Femur (tissue), 1 donor: ENCODE measurements at regions not wholly inside any gene's neighbourhood (a gene's known extent, or its start where the extent isn't known, plus 50 kb on each side); places are given as distances from the start of the nearest gene placed in this dataset.

Experiments
- DNase-seq: peaks from one replicate; pipeline ENCODE4 v3.0.0-alpha.2; 2017

DNA sequence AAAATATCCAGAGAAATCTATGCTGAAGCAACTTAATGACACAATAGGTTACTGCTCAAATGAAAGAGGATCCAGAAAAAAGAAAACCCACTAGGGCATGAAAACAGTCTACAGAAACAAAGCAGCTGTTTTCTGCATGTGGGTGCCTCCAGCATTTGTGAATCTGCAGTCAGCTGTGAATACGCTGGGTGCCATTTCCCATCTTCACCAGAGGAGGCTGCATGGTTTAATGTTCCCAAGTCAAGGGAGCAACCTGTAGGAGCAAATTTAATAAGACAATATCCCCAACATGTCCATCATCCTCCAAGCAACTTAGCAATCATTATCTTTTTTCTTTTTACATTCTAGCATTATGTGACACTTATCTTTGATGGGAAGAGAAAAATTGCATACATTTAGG, 396.6 kb downstream of the BRINP2 start:
- DNase-seq = no peak

- DNase-seq = no peak
Measured at GRCh38 chr1:177566495-177566894, 395.7 kb downstream of the BRINP2 start.

DNA sequence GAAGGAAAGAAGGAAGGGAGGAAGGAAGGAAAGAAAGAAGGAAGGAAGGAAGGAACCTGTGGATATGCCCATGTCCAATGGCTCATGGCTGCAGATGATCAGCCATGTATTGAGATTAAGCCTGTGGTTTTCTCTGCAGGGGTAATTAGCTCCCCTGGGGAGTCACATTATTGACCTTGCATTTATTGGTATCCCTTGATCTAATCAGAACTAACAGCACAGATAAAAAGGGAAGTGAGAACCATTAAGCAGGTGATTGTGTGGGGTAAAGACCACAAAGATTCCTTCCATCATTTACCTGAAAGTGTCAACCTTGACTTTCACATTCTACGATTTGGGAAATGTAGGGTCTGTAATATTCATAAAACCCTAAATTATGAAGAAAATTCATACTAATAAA, 390.7 kb downstream of the BRINP2 start:
- no peak for DNase-seq

DNA sequence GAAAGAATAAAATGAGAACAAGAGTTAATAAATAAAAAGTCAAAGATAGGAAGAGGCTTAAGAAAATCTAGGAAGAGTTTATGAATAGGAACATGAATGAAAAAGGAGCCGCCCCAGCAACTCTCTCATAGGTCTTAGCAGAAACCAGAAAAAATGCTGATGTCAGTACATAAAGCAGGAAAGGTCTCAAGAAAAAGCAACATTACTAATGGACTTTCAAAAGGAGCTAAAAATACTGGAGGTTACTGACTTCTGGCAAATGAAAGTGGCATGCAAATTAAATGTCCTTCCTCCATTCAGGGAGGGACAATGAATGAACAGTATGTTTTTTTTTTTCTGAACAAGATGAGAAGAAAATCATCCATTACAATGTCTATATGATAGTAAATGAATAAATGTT, 387.6 kb downstream of the BRINP2 start:
- DNase-seq = no peak

DNA sequence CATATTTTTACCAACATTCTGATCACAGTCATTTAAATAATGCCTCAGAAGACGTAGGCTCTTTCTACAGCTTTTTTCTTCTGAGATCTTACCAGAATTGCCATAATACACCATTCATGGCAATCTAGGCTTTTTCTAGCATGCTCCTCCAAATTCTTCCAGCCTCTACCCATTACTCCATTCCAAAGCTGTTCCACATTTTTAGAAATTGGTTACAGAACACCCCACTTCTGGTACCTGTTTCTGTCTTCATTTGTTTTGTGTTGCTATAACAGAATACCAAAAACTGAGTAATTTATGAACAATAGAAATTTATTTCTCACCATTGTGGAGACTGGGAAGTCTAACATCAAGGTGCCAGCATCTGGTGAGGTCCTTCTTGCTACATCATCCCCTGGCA, 385.4 kb downstream of the BRINP2 start:
- DNase-seq = no peak

DNA sequence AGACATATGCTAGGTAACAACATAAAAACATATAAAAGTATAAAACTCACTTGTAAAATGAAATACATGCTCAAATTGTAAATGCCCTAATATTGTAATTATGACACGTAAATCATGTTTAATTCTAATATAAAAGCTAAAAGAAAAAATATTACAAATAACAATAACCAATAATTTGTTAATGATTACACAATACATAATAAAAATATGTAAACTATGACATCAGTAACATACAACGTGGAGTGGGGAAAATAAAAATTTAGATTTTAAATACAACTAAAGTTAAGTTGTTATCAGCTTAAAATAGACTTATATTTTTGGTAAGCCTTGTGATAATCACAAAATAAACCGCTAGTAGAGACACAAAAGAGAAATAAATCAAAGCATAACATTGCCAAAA, 376.4 kb downstream of the BRINP2 start:
- DNase-seq = no peak

GRCh38 chr1:177546346-177546745, 375.6 kb downstream of the BRINP2 start:
- DNase-seq = no peak

GRCh38 chr1:177526201-177526600, 355.4 kb downstream of the BRINP2 start:
- DNase-seq = no peak

GRCh38 chr1:177525176-177525575, 354.4 kb downstream of the BRINP2 start:
- no peak for DNase-seq

- no peak for DNase-seq
Measured at GRCh38 chr1:177517546-177517945, 346.8 kb downstream of the BRINP2 start.

GRCh38 chr1:177514207-177514606, 343.4 kb downstream of the BRINP2 start:
- no peak for DNase-seq

DNA sequence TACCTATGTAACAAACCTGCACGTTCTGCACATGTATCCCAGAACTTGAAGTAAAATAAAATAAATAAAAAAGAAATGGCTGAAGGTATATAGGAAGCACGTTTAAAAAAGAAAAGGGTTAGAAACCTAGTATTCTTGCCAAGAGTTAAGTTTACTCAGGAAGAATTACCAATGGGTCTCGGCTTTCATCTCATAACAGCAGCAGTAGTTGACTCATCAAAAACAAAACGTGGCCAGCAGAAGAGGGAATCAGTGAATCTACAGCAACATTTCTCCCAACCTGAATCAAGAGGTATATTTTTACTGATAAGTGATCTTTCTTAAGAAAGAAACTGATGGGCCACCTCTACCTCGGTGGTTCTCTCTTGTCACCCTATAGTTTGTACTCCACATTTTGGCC, 340.3 kb downstream of the BRINP2 start:
- no peak for DNase-seq

GRCh38 chr1:177505905-177506590, 335.3 kb downstream of the BRINP2 start:
- DNase-seq = no peak

DNA sequence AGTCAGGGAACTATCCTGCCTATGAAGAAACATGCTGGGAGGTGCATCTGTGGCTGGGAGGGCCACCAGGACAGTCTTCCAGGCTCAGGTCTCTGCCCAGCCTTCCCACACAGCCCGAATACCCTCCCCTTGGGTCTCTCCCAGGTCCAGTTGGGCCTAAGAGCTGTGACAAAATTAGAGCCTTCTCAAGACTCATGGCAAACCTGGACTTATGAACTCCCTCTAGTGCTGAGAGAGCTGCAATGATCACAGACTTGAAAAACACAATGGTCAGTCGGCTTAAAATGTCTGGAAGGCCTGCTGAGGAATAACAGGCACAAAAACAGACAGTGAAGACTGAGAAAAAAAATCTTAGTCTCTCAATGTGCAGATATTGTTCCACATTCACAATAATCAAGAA, 325.1 kb downstream of the BRINP2 start:
- no peak for DNase-seq

DNA sequence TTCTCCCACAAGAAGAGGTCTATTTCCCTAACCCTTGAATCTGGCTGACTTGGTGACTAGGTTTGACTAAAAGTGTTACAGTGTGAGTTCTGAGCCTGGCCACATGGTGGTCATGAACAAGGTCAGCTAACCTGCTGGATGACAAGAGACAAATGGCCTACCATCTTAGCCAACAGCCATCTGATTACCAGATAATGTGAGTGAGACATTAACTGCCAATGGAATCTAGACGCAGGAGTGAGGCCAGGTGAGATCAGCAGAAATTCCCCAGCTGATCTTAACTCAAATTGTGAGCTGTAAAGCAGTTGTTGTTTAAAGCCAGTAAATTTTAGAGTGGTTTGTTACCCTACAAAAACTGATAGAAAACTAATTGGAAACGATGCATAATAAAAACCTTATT, 320.0 kb downstream of the BRINP2 start:
- no peak for DNase-seq

DNA sequence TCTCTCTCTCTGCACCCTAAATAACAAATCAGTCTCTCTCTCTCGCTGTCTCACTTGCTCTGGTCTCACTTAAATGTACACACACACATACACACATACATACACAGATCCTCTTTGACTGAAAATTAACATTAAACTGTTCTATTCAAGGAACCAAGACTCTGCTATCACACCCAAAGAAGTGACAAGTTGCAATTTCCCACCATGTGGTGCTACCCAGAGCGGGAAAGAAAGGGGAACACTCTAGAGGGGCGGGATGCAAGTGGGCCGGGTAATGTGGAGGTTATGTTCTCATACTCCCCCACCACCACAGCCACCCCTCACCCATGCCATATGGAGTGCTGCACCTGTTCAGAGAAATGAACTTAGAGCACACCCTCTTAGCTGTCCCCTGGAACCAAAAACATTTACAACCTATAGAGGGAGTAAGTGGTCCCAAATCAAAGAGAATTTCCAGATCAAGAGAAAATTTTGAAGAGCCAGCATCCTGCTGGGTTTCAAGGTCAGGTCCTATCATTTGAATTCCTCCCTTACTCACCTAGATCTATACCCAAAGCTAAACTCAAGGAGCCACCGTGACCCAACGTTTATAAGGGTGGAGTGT, 319.4 kb downstream of the BRINP2 start:
- no peak for DNase-seq

DNA sequence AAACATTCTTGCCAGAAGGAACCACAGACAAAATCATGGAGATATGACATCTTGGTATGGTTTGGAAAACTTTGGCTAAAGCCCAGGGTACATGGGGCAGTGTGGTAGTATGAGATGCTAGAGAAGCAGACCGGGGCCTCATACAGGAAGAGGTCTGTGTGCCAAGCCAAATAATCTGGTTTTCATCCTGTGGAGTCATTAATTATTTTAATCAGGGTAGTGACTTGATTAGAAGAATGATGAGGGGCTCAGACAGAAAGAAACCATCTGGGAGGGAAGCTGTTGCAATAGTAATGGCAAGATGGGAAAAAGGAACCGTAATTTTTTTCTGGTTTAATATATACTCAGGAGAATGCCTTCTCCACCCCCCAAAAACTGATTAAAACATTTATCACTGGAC, 318.0 kb downstream of the BRINP2 start:
- no peak for DNase-seq

DNA sequence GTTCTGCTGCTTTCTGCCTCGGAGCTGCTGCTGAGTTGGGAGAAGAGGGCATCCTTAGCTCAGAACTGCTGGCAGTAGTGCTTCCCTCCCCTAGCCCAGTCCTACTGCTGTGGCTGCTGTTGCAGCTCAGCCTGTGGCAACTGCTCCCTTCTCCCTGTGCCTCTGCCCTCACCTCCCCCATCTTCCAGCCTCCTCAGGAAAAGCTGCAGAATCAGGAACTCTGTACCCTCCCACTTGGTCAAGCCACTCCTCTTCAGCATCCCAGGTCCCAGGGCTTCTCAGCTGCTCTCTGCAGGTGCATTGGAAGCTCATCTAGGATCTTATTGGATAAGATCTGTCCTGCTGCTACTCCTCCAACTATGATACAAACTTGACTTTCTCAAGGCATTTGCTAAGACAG, 316.7 kb downstream of the BRINP2 start:
- DNase-seq = no peak

GRCh38 chr1:177480741-177481305, 310.1 kb downstream of the BRINP2 start:
- DNase-seq = no peak

GRCh38 chr1:177479600-177479999, 308.8 kb downstream of the BRINP2 start:
- DNase-seq = no peak

DNA sequence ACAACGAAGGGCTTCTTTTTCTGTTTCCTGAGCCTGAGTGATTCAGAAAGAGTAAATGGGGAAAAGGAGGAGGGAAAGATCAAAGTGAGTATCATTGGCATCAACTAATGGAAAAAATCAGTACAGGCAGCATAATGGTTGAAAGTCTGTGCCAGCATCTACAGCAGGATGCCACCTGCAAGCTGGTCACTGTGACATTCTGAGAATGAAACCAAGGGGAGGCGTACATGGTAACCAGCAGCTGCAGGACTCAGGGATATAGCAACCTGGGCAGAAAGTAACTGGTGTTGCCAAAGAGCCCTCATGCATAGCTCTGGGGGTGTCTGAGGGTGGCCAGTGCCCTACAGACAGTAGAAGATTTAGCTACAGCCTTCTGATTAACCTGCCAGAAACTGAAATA, 305.9 kb downstream of the BRINP2 start:
- DNase-seq = no peak

DNA sequence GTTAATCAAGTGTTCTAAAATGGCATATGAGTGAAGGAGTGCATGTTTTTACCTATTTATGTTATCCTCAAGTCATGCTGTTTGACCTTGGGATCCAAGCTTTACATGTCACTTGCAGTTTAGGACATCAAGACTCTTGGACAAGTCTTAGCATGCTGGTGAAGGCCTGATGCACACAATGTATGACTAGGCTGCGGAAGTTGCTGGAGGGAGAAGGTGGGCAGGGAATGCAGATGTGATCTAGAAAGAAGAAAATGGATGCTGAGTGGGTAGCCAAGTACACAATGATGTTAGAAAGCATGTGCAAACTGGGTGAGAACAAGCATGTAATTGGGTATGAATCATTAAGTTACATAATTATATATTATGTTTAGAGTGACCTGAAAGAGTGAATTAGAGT, 301.8 kb downstream of the BRINP2 start:
- DNase-seq = no peak

- DNase-seq = no peak
Measured at GRCh38 chr1:177471244-177471643, 300.5 kb downstream of the BRINP2 start.

GRCh38 chr1:177469519-177469918, 298.8 kb downstream of the BRINP2 start:
- DNase-seq = no peak

GRCh38 chr1:177466286-177466685, 295.5 kb downstream of the BRINP2 start:
- DNase-seq = no peak
